HG02798 (cell line): ENCODE measurements at regions not wholly inside any gene's neighbourhood (a gene's known extent, or its start where the extent isn't known, plus 50 kb on each side); places are given as distances from the start of the nearest gene placed in this dataset.
"Not testable (repeated sequence)": the region's sequence is repeated elsewhere in the genome, so short reads cannot be mapped to it uniquely, and the experiment has no call there.

Experiments
- ATAC-seq: cut with Tn5 transposase; IDR thresholded peaks from one replicate; pipeline ENCODE4 v1.9.1; 2021; ENCODE audit warnings: mild to moderate bottlenecking; ENCODE audit not compliant: unreplicated experiment, poor library complexity

- no peak for ATAC-seq
These were observed 528.5 kb upstream of the ZP4 start for GRCh38 chr1:238419209-238419608.

DNA sequence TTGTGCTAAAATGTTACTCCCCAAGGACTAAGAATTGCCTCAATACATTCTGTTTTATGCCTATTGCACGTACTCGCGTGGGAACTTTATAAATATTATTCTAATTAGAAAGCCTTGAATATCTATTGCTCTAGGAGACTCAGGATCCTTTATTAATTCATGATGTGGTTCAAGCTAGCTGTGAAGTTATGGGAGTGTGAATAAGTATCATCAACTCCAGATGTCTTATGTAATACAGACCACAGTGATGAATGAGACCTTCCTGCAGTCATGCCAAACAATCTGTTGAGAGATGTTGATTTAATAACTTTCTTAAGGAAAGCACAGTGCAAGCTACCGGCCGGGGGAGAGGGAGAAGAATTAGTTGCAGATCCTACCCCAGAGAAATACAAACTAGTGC is 519.2 kb upstream of the ZP4 start:
- no peak for ATAC-seq

DNA sequence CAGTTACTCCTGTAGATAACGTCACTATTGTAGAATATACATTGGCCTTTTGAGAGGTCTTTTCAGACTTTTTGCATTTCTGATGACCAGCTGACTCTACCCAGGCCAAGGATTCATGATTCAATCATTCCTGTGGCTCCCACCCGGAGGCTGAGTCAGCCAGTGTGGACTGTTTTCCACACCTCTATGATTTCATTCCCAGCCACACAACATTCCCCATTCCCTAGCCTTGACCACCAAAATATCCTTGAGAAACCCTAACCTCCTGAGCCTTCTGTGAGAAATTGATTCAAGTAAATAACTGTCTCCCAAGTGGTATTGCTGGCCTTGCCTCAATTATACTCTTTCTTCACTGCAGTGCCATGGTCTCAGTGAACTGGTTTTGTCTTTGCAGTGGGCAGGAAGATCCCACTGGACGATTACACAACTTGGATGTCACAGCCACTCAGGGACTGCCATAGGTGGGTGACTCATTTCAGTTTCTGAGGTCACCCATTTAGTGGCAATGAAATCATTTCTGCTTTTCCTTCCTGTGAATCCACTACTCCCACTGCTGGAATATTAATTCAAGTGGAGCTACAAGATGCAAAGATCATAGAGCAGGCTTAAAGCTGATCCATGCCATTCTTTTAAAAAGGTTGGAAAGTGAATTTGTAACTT is 518.6 kb upstream of the ZP4 start:
- ATAC-seq: no peak

DNA sequence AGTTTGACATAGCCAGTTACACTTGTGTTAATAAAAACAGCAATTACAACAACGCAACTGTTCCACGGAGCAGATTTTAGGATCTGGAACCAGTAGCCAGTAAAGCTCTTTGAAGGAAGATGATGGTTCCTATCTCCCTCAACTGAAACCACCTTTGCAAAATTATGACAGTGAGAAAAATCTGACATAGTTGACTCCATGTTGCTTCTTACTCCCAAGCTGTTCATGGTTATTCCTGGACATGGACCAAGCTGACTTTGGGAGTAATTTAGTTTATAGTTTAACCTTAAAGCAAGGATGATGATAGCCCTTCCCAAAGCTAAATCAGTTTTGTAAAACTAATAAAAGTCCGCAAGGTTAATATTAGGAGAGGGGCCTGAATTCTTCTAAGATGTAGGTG is 518.0 kb upstream of the ZP4 start:
- no peak for ATAC-seq

- no peak for ATAC-seq
These were observed 515.6 kb upstream of the ZP4 start for GRCh38 chr1:238406098-238406860.

- ATAC-seq: no peak
These were observed 514.2 kb upstream of the ZP4 start for GRCh38 chr1:238404921-238405320.

DNA sequence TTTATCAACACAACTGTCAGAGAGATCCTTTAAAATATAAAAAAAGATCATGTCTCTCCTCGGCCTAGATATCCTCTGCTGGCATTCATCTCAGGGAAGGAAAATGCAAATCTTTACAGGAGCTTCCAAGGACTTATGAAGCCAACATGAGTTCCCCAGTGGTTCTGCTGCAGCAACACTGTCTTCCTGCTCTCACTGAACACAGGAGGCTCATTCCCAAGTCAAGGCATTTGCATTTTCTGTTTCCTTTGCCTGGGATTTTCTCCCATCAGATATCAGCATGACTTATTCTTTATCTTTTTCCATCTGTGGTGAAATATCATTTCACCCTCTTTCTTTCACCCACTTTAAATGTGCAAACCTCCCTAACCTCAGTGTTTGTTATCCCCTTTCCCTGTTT is 513.8 kb upstream of the ZP4 start:
- no peak for ATAC-seq

- ATAC-seq: no peak
These were observed 510.4 kb upstream of the ZP4 start for GRCh38 chr1:238401144-238401543.

GRCh38 chr1:238399558-238399957 is 508.8 kb upstream of the ZP4 start:
- no peak for ATAC-seq

DNA sequence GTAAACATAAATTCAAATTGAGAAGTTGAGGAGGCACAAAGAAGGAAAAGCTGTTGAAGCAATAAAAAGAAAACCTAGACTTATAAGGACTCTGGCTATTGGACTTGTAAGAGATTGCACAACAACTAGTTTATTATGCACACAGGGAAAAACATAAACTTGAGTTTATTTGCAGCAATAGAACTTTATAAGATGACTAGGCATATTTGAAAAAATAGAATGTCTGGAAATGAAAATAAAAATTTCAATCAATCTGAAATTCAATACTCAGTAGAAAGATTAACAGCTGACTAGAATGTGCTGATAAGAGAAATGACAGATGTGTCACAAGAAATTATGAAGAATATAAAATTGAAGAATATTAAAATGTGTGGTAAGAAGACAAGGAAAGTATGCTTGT is 505.4 kb upstream of the ZP4 start:
- no peak for ATAC-seq

- ATAC-seq: no peak
These were observed 493.7 kb upstream of the ZP4 start for GRCh38 chr1:238384381-238384780.

DNA sequence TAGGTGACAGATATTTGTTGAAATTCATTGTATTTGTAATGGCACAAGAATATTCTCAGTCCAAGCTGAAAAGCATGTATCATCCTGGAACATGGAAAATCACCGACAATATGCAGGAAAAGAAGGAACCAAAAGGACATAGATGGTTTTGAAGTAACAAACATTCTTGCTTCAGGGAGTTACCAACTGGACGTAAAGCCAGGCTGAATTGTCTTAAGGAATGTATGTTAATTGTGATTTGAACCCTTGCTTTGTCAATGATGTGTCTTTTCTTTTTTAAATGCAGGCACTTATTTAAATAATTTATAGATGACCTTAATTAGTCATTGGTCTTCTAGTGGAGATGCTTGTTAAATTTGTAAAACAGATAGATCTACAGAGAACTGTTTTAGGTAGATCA is 489.4 kb upstream of the ZP4 start:
- no peak for ATAC-seq

DNA sequence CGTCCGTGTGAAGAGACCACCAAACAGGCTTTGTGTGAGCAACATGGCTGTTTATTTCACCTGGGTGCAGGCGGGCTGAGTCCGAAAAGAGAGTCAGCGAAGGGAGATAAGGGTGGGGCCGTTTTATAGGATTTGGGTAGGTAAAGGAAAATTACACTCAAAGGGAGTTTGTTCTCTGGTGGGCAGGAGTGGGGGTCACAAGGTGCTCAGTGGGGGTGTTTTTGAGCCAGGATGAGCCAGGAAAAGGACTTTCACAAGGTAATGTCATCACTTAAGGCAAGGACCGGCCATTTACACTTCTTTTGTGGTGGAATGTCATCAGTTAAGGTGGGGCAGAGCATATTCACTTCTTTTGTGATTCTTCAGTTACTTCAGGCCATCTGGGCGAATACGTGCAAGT is 488.7 kb upstream of the ZP4 start:
- not testable (repeated sequence) for ATAC-seq

DNA sequence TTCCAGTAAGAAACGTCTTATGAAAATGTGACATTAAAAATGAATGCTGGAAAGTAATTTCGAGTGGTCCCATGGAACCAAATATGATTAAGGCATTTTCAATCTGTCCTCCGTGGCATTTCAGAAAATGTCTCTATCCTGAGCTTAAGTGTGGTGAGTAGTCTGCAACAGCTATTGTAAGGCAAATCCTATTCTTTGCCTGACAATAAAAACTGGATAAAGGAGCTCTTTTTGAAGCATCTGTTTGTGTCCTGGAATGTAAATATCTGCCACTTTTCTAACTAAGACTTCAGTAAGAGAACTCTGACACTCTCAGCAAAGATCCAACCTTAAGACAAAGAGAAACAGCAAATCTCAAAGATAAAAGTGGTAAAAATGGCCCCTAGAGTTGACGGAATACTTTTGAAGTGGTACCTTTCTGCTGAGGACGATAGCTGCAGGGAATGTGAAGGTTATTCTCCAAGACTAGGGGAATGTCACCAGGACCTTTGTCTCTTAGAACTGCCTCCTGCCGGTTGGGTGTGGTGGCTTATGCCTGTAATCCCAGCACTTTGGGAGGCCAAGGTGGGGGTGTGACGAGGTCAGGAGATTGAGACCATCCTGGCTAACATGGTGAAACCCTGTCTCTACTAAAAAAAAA is 486.7 kb upstream of the ZP4 start:
- ATAC-seq: no peak

DNA sequence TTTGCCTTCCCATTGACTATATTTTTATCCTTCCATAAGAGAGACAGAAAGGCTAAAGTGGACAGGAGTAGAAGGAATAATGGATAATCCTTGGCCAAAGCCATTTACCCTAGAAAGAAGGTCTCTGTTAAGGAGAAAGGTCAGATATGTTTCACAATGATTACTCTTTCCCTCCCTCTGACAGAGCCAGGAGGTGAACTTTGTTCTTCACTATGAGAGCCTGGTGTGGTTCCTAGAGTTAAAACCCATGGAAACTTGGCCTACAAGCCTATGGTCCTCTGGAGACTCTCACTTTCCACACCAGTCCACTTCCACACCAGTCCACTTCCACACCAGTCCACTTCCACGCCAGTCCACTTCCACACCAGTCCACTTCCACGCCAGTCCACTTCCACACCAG is 479.9 kb upstream of the ZP4 start:
- no peak for ATAC-seq

GRCh38 chr1:238364214-238364892 is 473.6 kb upstream of the ZP4 start:
- no peak for ATAC-seq

- ATAC-seq: no peak
These were observed 469.8 kb upstream of the ZP4 start for GRCh38 chr1:238360474-238360873.

DNA sequence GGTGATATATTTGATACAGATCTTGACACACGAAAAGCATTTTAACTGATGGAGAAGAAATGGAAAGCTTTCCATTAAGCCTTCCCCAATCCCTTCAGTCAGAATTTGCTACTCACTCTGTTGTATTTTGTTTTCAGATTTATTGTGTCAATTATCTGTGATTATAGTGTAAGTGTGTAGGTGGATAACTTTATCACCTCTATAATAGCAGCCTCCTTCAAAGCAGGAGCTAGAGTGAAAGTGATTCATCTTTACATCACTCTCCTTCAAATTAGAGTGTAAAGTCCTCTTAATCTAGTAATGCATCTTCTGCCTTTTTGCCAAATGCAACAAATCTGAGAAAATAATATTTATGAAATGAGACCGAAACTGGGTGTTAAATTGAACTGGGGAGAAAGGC is 459.7 kb upstream of the ZP4 start:
- no peak for ATAC-seq

DNA sequence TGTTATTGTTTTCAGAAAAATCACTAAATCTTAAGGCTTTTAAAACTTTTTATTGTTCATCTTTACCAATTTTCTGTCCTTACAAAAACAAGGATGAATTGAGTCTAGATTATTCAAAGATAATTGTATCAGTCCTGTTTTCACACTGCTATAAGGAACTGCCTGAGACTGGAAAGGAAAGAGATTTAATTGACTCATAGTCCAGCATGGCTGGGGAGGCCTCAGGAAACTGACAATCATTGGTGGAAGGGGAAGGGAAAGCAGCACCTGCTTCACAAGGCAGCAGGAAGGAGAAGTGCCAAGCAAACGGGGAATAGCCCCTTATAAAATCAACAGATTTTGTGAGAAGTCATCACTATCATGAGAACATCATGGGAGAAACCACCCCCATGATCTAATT is 455.6 kb upstream of the ZP4 start:
- ATAC-seq: no peak

- no peak for ATAC-seq
These were observed 455.1 kb upstream of the ZP4 start for GRCh38 chr1:238345837-238346236.

DNA sequence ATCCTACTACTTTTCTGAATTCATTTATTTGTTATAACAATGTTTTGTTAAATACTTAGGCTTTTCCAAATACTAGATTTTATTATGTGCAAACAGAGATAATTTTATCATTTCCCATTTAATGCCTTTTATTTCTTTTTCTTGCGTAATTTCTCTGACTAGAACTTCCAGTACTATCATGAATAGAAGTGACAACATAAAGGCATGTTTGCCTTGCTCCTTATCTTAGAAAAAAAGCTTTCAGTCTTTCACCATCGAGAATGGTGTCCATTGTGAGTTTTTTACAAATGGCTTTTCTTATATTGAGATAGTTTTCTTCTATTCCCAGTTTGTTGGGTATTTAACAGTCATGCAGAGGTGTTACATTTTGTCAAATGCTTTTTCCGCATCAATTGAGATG is 453.1 kb upstream of the ZP4 start:
- ATAC-seq: no peak
